HG02798 (cell line): ENCODE measurements at regions not wholly inside any gene's neighbourhood (a gene's known extent, or its start where the extent isn't known, plus 50 kb on each side); places are given as distances from the start of the nearest gene placed in this dataset.
"Not testable (repeated sequence)": the region's sequence is repeated elsewhere in the genome, so short reads cannot be mapped to it uniquely, and the experiment has no call there.

Source experiments
- ATAC-seq: cut with Tn5 transposase; IDR thresholded peaks from one replicate; pipeline ENCODE4 v1.9.1; 2021; ENCODE audit warnings: mild to moderate bottlenecking; ENCODE audit not compliant: unreplicated experiment, poor library complexity

DNA sequence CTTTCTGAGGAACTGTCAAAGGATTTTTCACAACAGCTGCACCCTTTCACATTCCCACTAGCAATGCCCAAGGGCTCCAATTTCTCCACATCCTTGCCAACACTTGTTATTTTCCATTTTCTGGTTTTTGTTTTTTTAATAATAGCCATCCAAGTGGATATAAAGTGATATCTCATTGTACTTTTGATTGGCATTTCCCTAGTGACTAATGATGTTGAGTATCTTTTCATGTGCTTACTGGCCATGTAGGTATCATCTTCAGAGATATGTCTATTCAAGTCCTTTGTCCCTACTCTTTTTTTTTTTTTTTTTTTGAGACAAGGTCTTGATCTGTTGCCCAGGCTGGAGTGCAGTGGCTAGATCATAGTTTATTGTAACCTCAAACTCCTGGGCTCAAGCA lies 115.8 kb upstream of the HAND1 start:
- no peak for ATAC-seq

DNA sequence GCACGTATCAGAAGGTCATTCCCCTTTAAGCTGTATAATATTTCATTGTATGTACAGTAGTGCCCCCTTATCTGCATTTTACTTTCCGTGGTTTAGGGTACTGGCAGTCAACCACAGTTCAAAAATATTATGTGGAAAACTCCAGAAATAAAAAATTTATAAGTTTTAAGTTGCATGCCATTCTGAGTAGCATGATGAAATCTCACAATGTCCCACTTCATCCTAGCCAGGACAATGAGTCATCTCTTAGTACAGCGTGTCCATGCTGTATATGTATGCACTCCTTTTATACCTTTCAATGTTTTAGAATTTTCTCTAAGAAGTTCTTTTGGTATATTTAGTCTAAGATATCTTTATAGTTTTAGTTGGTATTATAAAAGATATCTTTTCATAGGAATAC lies 115.0 kb upstream of the HAND1 start:
- ATAC-seq: no peak

- no peak for ATAC-seq
These were observed 112.2 kb upstream of the HAND1 start for GRCh38 chr5:154590093-154590724.

- ATAC-seq: no peak
These were observed 111.5 kb upstream of the HAND1 start for GRCh38 chr5:154589511-154589910.

DNA sequence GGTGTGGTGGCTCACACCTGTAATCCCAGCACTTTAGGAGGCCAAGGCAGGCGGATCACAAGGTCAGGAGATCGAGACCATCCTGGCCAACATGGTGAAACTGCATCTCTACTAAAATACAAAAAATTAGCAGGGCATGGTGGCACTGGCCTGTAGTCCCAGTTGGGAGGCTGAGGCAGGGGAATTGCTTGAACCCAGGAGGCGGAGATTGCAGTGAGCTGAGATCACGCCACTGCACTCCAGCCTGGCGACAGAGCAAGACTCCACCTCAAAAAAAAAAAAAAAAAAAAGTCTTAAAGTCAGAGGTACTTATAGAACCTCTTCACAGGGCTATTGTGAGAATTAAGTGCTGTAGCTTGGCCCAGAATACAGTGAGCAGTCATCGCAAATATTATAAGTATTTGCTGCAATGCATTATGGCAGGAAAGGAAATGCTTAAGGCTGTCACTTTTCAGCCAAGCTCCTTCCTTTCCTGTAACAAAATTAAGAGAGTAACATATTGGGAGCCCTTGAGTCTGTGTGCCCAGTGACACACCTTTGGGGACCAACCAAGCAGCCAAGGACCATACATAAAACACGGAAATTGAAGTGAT lies 110.9 kb upstream of the HAND1 start:
- not testable (repeated sequence) for ATAC-seq

DNA sequence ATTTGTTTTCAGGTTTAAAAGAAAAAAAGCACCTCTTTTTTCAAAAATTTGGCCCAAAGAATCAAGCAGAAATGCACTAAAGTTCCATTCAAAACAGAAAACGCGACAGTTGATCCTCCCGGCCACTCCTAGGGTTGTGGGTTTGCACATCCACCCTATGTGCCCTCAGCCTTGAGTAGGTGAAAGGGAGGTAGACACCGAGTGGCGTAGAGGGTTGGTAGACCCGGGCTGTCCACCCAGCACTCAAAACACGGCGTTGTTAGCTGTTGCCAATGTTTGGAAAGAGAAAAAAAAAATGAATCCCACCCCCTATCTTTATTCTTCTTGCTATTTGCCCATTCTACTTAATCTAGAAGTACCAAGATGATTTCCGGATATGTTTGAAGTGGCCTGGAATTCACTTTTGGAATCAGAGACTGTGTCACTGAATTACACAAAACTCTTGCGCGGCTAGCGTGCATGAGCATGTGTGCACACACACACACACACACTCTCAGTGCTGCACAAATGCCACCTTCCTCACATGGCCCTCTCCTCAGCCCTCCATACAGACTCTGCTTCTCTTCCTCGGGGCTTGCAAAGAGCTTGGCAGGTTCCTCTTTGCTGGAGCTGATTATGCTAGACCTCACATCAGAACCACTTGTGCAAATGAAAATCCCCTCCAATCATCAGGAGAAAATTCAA lies 110.2 kb upstream of the HAND1 start:
- ATAC-seq: no peak

GRCh38 chr5:154587123-154588026 lies 109.3 kb upstream of the HAND1 start:
- ATAC-seq: no peak

DNA sequence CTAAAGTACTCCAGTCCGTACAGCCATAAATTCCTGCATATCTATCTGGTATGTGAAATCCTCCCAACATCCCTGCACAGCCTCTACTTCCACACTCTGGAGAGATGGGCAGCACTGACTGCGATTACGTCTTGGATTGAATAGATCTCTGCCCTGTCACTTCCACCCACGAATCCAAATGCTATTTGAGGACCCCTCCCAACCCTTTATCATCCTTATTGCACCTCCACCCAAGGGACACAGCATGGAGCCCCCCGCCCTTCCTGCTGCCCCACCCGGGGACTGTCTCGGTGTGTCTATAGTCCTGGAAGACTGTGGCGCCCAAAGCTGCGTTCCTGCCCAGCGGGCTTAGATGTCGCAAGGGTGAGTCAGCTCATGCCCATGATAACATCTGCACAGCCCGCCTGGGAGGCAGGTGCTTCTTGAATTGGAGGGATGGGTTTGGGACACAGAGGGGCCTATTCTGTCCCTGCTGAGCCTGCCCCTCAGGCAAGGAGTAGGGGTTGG lies 105.7 kb upstream of the HAND1 start:
- no peak for ATAC-seq

- no peak for ATAC-seq
These were observed 102.4 kb upstream of the HAND1 start for GRCh38 chr5:154580422-154580821.

- no peak for ATAC-seq
These were observed 99.4 kb upstream of the HAND1 start for GRCh38 chr5:154577416-154577815.

GRCh38 chr5:154576429-154576806 lies 98.4 kb upstream of the HAND1 start:
- ATAC-seq: no peak

DNA sequence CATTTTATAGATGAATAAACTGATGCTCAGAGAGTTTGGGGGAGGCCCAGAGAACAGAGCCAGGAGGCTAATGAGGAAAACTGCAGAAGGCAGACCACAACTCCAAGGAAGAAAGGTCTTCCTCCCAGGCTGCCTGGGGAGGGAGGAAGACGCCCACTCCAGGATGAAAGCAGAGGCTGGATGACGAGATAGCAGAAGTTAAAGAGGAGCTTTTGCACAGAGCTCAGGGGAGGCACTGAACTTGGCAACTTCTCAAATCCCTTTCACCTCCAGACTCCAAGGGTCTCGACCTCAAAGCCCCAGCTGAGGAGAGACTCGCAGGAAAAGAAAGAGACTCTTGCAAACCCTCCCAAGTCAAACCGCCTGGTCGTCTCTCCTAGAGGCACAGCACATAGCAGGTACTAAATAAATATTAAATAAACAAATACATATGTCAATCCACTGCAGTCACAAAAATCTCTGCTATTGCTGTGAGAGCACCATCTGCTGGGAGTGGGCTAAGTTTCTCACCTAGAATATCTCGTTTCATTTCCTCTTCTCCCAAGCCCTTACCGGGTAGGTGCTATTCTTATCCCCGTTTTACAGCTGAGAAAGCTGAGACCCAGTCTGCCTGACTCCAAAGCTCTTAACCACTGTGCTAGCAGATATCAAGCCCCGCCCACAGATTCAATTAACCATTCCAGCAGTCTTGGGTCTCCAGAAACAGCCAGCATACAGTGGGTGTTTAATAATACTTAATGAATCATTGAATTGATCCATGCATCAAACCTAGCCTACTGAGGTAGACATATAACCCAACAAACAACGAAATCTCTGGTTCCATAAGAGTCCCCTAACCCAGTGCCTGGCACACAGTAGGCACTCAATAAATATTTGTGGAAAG lies 97.8 kb upstream of the HAND1 start:
- ATAC-seq: peak; percentile 94

- ATAC-seq: no peak
These were observed 95.0 kb upstream of the HAND1 start for GRCh38 chr5:154573011-154573410.

GRCh38 chr5:154571325-154572035 lies 93.5 kb upstream of the HAND1 start:
- no peak for ATAC-seq

- no peak for ATAC-seq
These were observed 92.7 kb upstream of the HAND1 start for GRCh38 chr5:154570572-154571324.

DNA sequence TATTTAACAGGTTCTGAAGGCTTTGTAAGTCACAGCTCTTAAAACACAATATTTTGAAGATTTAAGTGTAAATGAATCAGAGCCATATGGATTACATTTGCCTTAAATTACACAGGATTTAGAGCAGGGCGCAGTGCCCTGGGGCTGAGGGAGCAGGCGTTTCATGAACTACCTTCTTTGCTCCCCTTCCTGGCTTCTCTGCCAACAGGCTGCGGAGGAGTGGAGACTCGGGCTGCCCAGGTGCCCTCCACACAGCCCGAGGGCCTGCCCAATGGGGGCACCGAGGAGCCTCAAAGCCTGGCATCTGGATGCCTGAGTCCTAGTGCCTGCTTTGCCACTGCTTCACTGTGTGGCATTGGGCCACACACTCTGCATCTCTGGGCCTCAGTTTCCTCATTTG lies 90.6 kb upstream of the HAND1 start:
- ATAC-seq: no peak

DNA sequence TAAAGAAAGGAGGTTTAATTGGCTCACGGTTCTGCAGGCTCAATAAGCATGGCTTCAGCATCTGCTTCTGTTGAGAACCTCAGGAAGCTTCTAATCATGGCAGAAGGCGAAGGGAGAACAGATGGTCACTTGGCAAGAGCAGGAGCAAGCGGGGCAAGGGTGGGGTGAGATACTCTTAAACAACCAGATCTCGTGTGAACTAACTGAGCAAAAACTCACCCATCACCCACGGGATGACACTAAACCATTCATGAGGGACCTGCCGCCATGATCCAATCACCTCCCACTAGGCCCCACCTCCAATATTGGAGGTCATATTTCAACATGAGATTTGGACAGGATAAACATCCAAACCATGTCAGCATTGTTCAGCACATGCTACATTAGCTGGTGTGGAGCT lies 89.1 kb upstream of the HAND1 start:
- ATAC-seq: no peak

DNA sequence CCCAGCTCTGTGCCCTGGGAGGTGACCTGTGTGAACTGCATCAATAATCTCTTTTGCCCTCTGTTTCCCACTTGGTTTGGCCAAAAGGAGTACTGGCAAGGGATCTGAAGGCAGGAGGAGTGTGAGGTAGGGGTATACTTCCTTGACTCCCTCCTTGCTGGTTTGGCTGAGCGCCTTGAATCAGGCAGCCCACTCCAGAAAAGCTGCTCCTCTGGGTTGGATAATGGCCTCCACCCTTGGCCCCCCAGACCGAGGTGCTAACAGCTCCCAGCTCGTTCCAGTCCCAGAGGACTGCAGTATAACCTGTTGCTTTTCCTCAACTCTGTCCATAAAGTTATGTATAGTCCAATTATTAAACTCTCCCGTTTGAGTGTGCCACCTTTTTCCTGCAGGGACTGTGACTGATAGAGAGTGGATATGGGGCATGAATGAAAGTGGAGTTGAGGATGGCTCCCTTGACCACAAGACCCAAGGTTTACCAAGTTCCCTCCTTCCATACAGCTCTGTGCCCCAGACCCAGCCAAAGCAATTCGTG lies 88.2 kb upstream of the HAND1 start:
- no peak for ATAC-seq
